HG03442 (cell line): ENCODE measurements at regions not wholly inside any gene's neighbourhood (a gene's known extent, or its start where the extent isn't known, plus 50 kb on each side); places are given as distances from the start of the nearest gene placed in this dataset.

Experiments
- ATAC-seq: cut with Tn5 transposase; IDR thresholded peaks from one replicate; pipeline ENCODE4 v1.9.1; 2021; ENCODE audit warnings: mild to moderate bottlenecking, moderate library complexity; ENCODE audit not compliant: unreplicated experiment

DNA sequence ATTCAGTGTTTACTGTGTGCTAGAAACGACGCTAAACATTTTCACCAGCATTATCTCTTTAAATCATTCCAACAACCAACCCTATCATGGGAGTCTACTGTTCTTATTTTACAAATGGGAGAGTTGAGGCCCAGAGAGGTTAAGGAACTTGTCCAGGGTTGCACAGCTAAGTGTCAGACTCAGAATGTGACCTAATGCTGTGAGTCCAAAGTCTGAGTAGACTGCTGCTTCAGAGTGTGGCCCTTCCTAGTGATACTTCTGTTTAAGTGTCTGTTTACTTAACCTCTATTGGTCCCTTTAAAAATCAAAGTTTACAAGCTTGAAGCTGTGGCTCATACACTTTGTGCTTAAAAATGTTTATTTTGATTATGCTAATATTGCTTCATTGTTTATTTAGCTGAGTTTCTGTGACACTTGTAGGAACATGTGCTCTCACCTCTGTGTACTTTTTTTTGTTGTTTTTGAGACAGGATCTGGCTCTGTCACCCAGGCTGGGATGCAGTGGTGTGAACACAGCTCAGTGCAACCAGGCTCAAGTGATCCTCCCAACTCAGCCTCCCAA, 84.4 kb upstream of the SYPL1 start:
- ATAC-seq = no peak

DNA sequence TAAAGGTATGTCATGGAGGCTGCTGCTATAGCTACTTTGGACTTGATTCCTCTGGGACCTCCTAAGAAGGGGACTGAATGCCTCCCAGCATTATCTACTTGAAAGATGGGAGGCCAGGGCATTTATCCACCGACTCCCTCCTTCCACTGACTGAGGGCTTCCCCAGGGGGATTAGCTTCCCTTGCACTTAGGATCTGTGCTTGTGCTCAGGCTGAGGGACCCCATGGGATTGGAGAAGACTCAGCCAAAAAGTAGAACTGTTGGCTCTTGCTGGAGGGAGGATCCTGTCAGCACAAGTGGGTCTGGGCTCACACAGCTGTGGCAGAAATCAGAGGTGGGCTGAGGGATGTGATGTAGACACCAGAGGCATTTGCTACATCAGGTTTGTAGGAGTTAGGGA, 81.5 kb upstream of the SYPL1 start:
- no peak for ATAC-seq

DNA sequence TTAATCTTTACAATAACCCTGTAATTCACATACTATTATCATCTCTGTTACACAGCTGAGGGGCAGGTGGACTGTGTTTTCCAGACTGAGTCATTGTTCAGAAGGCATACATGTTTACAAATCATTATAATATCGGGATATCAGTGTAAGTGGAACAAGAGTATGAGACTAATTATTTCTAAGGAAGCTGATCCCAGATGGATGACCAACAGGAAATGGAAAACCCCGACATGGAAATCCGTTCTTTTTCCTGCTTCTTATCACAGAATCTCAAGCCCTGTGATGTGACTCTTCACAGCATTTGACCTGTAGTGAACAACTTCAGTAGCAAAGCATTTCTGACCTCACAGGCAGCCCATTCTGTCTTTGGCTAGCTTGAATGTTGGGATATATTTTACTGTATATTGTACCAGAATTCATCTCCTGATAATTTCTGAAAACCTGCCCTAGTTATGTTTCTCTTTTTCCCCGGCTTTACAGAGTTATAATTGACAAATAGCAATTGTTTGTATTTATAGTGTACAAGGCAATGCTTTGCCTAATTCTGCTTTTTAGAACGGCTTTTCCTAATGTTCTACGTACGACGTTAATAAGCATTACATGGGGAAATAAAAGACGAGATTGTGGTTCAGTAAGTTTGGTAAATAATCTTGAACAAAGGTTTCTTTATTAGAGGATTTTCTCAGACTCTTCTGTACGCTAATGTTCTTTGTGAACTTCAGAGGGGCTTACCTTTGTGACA, 78.6 kb upstream of the SYPL1 start:
- ATAC-seq = no peak

DNA sequence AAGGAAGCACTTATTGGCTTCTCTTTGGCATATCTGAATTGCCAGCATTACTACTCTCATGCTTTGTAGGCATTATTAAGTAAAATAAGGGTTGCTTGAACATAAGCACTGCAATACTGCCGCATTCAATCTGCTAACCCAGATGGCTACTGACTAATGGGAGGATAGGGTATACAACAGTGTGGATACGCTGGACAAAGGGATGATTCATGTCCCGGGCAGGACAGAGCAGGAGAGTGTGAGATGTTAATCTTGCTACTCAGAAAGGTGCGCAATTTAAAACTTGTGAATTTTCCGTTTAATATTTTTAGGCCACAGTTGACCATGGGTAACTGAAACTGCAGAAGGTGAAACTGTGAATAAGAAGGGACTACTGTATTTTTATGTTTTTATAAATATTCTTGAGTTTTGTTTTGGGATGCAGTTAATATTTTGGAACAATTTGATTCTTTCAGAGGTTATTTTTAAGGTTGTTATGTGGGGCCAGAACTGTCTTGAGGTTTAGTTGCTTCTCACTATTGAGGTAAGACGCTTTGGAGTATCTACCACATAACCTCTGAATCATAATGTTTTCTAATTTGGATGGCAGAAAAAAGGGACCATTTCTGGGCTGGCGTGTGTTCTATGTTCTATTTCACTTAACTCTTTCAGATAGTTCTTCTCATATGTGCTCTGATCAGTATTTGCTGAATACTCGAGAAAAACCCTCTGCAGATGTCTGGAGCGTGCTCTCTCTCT, 75.7 kb upstream of the SYPL1 start:
- no peak for ATAC-seq

DNA sequence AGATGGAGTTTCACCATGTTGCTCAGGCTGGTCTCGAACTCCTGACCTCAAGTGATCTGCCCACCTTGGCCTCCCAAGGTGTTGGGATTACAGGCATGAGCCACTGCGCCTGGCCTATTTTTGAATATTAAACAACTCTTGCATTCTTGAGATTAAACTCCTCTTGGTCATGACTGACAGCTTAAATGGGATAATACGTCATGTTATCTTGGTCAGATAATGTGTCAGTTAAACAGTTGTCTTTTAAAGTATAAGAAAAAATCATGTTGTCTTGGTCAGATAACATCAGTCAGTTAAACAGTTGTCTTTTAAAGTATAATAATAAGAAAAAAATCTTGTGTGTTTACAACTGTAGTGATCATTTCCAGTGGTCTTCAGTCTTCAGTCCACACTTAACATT, 73.6 kb upstream of the SYPL1 start:
- no peak for ATAC-seq

DNA sequence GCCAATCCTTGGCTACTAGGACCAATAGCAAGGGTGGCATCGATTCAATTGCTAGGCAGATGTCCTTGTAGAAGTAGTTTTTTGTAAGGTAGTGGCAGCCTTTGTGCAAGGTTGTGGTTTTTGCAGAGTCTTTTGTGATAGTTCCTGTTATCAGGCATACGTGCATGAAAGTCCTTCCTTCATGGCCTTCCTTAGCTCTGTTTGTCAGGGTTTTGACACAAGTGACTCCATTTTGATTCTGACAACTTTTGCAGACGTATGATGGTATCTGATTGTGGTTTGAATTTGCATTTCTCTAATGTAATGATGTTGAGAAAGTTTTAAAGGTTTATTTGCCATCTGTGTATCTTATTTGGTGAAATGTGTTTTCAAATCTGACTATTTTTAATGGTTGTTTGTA, 71.8 kb upstream of the SYPL1 start:
- ATAC-seq = no peak

DNA sequence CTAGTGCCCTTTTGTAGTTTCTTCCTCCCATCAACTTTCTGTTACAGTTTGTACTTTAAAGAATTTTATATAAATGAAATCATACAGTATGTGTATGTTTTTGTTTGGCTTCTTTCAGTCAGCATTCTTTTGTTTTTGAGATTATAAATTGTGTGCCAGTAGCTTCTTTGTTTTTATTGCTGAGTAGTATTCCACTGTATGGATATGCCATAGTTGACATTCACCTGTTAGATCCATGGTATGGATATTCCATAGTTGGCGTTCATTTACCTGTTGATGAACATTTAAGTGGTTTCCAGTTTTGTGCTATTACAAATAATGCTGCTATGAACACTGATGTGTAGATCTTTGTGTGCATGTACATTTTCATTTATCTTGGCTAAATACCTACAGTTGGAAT, 70.8 kb upstream of the SYPL1 start:
- no peak for ATAC-seq

DNA sequence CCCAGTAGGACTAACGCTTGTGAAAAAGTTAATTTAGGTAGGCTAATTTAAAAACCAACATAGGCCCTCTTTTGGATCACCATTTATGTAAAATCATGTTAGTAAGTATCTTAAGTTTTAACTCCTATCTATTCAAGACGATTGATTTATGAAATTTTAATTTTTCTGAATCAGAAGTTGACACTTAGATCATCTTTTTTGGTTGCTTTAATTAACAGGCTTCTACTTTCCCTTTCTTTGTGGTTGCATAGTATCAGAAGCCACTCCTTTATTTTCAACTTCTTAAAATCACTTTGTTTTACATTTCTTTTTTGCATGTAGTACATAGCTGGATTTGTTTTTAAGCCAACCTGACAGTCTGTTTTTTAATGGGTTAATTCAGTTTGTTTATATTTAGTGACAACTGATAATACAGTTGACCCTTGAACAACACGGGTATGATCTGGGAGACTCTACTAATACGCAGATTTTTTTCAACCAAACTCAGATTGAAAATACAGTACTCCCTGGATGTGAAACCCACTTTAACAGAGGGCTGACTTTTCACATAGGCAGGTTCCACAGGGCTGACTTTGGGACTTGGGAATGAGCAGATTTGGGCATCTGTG, 69.7 kb upstream of the SYPL1 start:
- ATAC-seq = no peak

DNA sequence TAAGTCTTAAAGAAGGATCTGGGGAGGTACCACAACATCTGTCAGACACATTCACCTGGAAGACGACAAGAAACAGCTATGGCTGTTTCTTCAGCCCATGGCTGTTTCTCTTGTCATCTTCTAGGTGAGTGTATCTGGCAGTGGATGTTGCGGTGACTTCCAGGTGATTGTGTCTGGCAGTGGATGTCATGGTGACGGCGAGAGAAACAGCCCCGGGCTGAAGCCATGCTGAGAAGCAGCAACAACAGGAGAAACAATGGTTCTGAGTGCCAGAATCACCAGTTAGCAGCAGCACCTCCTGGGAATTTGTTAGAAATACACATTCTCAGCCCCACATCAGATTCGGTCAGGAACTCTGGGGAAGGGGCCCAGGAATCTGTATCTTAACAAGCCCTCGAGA, 68.6 kb upstream of the SYPL1 start:
- ATAC-seq = no peak

DNA sequence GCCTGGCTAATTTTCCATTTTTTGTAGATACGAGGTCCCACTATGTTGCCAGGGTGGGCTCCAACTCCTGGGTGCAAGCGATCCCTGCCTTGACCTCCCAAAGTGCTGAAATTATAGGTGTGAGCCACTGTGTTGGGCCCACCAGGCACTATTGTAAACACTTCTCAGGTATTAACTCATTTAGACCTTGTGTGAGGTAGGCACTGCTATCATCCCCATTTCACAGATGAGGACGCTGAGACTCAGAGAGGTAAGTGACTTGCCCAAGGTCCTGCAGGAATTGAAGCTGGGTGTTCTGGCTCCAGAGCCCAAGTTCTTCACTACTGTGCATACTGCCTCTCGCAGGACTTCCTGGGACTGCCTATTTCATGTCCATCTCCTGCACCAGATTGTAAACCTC, 67.1 kb upstream of the SYPL1 start:
- no peak for ATAC-seq

DNA sequence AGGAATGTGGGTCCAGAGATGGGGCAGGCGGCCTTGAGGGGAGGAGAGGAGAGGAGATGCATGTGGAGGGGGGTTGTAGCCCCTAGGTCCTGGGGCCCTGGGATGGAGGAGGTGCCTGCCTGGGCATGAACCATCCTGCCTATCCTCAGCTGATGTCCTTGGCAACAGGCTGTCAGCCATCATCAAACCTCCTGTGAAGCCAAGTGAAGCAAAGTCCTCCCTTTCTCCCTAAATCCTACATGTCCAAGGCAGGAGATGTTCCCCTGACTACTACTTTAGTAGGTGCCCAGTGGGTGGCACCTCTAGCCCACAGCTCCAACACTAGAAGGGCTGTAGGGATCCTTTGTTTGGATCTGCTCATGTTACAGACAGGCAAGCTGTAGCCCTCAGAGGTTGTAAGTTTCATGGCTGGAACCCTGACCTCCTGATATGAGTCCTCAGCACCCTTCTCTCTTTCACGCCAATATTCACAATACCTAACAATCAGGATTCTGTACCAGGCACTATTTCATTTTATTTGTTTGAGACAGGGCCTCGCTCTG, 66.6 kb upstream of the SYPL1 start:
- ATAC-seq = no peak

DNA sequence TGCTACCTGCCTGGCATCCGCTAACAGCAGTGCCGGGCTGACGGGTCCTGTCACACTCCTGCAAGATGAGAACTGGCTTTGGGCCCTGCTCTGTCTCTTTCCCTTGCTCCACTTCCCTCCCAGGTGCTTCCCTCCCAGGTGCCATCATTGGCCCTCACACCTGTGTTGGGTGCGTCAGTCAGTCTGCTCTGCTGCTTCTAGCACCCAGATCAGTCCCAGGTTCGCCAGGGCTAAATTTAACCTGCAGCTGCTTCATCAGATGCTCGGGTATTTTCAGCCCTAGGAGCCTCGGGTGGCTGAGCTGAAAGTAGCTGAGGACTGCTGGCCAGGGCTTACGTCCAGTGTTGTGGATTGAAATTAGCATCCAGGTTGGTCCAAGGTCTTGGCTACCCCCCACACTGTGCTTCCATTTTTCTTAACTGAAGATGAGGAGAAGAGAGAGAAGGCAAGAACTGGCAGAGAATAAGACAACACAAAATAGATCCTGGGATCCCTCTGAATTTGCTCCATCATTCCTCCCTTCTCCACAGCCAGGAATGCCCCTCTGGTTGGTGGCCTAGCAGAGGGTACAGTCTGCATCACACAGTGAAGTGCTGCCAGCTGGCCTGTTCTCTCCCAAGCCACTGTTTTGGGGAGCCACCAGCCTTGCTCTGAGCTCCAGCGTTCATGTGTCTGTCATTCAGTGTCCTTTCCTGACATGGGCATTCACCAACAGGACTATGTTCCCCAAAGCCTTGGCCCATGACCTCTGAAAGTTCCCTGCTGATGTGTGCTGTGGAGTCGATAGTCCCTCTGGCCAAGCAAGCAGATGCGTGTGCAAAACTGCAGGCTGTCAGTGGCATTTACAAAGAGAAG, 65.9 kb upstream of the SYPL1 start:
- no peak for ATAC-seq

DNA sequence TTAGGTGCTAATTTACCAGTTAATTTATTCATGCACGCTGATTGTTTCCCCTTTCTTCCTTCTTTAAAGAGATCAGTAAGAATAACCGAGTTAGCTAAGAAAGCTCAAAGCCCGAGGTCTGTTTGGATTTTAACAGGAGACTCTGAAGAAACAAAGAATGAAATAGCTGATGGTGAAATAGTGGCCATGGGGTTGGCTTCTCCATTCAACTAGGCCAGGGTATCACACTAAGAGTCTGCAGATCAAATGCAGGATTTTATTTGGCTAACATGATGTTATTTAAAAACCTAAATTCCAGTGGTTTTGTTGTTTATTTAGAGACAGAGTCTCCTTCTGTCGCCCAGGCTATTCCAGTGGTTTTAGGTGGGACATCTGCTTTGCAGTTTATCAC, 65.2 kb upstream of the SYPL1 start:
- no peak for ATAC-seq

DNA sequence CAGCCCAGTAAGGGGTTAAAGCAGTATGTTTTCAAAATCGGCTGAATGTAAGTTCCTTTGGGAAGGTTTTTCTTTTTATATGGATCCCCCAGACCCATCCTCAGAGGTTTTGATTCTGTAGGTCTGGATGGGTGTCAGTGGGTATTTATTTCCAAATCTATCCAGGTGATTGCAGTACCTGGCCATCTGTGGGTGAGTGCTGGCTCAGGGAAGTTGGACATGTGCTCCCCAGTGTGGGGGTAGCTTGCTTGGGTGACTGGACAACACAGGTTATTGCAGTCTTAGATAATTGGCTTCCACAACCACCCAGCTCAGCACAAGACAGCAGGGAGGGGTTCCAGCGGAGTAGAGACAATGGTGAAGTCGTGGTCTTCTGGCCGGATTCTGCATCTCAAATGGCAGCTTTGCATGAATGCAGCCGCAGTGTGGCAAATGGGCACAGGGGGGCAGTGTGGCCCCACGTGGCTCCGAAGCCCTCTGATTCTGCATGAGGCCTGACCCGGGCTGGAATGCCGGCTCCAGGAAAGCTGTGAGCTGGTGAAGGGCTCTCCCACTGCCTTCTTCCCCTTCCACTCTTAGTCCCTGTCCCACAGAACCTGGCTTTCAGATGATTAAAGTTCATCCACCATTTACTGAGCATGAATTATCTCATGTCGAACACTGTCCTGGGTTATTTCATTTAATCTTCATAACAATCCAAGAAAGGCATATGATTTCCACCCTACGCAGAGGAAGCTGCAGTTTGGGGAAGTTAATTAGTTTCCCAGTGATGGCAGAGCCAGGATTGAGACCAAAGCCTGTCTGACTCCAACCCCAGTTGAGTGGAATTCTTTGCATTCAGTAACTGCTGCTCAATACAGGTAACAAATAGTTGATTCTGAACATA, 64.5 kb upstream of the SYPL1 start:
- ATAC-seq = peak; percentile 52

DNA sequence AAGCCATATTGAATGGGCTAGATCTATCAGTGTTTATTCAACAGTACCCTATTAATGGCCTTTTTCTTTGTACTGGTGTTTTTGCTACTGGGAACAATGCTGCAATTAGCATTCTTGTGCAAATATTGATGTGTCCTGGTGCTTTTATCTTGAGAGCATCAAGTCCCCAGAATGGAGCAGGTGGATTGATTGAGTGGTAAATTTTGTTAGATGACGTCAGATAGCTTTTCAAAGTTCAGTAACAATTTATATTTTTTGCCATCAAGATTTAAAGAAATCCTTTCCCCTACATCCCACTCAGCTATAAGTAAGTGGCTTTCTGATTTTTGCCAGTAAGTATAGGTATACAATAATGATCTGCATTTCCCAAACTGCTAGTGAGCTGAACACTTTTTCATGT, 63.4 kb upstream of the SYPL1 start:
- no peak for ATAC-seq

DNA sequence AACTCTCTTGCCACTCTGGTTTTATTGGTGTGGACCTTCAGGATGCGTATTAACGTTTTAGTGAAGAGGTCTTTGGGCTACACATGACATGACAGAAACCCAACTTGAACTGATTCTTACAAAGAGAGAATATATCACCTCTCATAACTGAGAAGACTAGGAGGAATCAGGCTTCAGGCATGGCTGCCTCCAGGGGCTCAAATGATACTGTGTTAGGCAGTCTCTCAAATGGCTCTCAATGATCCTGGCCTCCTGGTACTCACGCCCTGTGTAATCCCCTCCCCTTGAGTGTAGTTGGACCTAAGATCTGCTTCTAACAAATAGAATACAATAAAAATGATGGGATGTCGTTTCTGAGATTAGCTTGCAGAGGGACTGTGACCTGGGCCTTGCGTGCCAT, 58.5 kb upstream of the SYPL1 start:
- no peak for ATAC-seq

DNA sequence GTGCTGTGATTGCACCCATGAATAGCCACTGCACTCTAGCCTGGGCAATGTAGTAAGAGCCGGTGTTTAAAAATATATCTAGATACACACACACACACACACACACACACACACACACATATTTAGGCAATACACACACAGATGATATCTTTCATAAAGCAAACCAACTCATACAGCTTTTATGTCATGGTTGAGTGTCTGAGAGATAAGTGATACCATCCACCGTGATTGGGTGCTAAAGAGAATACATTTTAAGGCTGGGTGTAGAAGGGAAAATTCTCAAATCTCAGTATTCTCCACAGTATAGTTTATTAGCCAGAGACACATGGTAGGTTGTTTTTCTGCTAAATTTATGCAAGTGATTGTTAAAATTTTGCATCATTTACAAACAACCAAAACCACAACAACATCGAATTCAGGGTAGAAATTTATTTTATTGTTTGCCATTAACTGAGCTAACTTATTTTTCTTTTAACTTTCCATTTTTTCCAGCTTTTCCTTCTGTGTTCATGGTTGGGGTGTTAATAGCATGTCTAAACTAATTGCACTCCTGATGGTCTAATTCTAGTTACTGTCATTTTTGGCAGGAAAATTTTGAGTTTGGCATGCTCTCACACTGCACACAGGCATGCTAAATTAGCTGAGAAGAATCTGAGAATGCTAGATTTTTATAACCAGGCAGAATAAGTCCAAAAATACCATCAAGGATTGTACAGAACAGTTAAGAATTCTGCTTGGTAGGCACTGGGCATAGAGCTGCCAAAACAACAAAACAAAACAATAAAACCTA, 57.9 kb upstream of the SYPL1 start:
- ATAC-seq = no peak

DNA sequence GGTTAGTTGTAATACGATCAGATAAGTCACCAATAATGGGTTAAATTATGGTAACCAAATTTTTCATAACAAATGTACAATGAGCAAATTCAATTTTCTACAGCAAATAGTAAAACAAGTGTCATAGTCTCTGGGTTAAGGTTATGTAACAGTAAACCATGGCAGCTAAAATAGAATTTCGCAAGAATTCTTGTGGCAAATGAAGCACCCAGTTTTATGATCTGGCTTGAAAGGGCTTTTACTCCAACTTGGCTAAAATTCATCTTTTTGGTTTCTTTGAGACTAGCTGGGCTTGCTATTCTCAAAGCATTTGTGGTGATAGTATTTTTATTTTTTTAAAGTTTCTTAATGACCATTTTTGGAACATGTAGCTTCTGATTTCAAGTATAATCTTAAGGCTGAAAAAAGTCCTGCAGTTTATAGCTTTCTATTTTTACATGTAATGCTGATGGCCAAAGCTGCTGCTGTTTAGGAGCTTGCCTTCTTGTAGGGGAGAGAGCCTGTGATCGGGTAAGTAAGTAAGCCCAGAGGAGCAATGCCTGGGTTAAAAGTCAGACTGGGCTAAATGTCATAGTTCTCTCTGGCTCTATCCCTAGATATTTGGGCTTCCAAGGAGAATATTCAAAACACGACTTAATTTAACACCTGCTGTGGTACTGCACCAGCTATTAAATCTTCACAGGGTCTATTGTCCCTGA, 55.5 kb upstream of the SYPL1 start:
- ATAC-seq = no peak
